ENCODE measurements at regions not wholly inside any gene's neighbourhood (a gene's known extent, or its start where the extent isn't known, plus 50 kb on each side); places are given as distances from the start of the nearest gene placed in this dataset.

DNA sequence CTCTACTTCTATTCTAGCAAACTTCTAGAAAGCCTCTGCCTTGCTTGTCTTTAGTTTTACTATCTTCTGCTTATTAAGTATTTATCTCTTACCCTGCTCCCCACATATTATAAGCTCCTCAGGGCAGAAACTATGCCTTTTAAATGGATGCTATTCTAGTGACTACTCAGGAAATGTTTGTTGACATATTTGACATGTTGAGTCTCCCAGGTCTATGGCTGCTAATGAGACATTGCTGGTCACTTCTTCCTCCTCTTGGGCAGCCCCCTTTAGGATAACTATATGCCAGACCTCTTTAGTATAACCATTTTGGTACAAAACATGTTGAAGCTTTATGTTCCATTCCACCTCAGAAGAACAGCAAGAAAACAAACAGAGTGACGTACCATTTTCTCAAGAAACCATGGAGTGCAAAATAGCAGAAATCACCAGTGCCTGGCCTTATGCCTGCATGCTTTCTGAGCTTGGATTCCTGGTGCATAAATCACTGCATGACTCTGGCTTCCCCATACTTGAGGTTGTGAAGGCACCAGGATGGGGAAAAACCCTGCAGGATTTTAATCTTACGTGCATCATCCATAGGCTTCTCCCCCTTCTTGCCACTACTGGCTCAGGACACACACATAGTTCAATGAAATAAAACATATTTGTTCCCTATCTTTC, 202.6 kb downstream of the TMX1 start:
- ATAC-seq, result no peak
- DNase-seq (ENCODE audit: low spot score), result no peak

DNA sequence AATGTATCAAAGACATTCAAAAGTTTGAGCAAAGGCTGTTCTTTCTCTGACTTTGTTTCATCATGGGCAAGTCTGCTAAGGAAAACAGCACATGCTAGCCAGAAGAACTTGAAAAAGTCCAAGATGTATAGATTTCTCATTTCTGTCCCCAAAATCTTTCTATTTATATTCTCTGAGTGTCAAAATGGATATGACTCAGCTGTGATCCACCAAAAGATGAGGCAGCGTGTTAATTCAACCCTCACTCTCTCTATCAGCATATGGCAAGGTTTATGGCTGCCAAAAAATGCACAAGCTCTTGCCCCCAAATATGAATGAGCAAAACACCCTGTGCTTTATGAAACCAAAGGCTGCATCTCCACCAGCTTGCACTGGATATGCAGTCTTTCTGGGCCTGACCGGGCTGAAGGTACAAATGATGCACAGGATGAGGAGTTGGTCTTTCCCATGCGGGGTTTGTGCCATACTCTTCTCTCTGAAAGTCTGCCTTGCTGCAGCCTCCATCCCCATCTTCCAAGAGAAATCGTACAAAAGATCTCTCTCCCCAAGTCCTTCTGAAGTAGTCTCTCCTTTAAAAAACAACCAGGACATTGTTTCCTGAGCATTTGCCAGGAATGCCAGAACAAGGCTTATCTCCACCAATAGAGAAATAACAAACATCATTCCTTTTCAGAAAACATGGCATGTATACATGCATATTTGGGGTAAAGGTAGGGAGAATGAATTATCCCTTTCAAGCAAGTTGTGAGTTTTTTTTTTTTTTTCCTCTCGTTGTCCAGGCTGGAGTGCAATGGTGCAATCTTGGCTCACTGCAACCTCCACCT, 203.4 kb downstream of the TMX1 start:
- ATAC-seq (no peak), DNase-seq (ENCODE audit: low spot score) (no peak)

DNA sequence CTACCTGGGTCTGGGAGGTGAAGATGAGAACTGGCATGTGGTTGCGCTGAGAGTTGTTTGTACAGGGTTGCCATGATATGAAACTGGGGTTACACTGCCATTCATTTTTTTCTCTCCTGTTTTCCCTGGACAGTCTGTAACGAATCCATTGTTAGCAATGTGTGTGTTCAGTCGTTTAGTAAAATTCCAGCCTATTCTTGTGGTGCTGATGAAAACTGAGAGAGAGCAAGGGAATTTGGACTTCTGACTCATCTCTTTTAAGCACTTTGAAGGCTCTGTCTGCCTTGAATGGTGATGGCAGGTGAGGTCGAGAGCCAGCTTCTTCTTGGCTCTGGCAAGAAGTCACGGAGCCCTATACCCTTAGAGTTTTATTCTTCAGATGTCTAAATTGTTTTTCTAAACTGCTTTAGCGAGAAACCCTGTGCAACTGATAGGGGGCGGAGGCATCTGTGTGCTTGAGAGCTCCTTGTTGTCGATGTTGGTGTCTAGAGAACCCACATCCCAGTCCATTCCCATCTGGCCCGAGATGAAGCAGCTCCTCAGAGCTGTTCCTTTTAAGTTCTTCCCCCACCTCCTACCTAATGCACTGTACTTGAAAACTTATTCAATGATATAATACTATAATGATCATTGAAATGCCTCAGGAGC, 204.4 kb downstream of the TMX1 start:
- ATAC-seq, result no peak
- DNase-seq (ENCODE audit: low spot score), result no peak

DNA sequence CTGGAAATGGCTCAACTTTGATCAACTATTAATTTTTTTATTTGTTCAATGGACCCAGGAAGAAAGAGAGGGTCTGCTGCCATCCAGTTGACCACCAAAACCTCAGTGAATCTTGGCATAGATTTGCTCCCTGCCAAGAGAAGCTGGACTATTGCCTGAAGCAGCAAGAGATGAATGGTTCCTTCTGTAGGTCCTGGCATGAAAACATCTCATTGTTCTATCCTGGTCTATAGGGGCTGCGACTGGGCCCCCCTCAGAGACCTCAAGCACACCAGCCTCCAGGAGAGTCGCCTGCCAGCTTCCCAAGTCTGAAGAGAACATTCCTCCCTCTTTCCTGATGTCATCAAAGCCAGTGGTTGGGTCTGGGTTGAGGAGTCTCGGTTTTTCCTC, 204.9 kb downstream of the TMX1 start:
- ATAC-seq, result no peak

DNA sequence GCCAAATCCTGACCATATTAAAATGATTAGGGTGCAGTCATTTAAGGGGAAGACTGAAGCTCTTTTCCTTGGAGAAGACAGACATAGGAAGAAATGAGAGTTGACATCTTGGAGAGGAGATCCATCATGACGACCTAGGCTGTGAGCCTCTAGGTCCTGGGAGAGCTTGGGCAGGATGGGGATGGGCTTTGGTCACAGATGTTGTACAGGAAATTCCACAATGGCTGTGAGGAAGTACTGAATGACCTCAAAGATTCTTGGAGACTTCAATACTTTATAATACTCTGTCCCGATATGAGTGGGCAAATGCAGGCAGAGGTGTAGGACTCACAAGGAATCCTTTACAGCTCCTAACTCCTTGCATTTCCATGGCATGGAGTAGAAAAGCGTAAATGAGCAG, 204.9 kb upstream of the FRMD6 start:
- DNase-seq (ENCODE audit: low spot score) (no peak), ATAC-seq (no peak)

More for the DNA sequence above, 204.9 kb downstream of the TMX1 start:
- DNase-seq (ENCODE audit: low spot score), result no peak

DNA sequence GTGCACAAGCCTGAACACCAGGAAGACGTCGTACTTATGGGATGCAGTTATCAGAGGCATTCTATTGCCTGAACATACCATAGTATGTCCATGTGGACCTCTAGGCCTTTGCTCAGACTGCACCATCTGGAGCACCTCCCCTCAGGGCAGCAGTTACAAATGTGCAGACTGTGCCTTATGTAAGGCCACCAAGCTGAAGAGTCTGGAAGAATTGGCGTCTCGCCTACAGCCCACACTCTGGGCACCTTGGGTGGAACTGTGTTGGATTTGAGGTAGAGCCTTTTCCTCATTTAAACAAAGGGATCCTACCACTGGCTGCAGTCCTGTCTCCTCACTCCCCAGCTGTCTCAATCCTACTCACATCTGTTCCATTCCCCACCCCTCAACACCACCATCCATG, 204.3 kb upstream of the FRMD6 start:
- no peak for DNase-seq (ENCODE audit: low spot score)
- ATAC-seq, result no peak

DNA sequence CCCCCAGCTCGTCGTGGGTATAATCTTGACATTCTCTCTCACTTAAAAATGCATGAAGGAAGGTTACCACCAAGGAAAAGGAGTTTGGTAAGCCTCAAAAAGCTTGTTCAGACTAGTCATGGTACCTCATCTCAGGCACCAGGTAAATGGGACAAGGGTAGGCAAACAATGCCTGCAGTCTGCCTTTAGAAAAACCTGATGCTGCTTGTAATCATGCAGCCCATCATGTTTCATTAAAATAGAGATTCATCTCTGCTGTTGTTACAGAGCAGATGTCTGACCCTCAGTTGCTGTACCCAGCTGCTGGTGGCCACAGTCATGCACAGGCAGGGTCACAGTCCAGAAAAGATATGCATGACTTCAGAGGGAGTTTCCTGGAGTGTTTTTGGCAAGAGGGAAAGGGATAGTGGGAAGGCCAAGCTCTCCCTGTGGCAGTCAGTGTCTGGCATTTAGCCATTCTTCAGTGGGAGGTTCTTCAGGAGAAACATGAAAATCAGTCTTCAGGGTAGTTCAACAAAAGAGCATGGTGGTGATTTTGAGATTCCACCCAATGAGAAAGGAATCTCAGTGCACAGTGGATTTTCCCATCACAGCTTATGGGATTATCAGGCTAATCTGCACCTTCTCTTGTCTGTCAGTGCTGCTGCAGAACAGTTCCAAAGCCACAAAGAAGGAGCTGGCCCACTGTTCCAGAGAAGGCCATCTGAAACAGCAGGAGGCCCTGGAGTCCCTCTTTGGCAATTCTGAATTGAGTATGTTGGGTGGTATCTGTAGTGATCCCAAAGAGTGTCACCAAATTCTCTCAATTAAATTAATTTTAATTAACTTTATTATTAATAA, 202.7 kb upstream of the FRMD6 start:
- peak; percentile 57 for DNase-seq (ENCODE audit: low spot score)
- ATAC-seq, result peak; percentile 97

DNA sequence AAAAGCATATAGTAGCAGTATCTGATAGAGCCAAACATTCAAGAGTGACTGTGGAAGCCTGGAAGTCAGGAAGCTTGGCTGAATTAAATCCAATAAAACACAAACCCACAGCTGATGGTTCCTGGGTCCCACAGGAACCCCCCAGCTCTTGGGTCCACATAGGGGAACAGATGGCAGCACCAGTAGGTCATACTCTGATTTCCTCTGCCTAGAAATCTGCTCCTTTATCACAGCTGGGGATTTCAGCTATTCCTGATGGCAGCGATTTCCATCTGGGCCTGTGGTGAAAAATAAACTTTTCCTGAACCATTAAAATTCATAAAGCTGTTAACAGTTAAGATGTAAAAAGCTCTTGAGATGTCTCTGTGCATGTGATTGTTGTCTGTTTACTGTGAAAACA, 202.0 kb upstream of the FRMD6 start:
- ATAC-seq (no peak), DNase-seq (ENCODE audit: low spot score) (no peak)

DNA sequence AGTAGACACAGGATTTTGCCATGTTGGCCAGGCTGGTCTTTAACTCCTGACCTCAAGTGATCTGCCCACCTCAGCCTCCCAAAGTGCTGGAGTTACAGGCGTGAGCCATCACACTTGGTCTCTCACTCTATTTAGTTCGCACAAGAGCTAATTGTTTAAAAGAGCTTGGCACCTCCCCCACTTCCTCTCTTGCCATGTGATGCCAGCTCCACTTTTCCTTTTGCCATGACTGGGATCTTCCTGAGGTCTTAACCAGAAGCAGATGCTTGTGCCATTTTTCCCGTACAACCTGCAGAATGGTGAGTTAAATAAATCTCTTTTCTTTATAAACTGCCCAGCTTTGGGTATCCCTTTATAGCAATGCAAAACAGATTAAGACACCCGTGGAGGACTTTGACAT, 200.1 kb upstream of the FRMD6 start:
- no peak for DNase-seq (ENCODE audit: low spot score)
- ATAC-seq, result no peak

DNA sequence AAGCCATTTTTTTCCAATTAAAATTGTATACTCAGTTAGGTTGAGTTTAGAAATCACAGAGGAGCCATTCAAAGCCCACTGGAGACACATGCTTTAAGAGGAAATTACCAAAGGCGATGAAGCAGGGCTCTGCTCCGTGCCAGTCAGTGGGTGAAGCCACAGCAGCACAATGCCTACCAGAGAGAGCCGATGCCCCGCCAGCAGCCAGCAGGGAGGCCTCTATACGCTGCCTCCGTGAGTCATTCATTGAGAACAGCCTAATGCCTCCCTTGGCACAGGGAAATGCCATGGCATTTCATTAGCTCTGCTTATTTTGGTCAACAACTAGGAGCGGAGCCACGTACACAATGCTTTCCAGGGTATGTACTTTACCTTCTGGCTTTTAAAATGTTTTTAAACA, 197.8 kb upstream of the FRMD6 start:
- no peak for ATAC-seq
- DNase-seq (ENCODE audit: low spot score), result no peak

DNA sequence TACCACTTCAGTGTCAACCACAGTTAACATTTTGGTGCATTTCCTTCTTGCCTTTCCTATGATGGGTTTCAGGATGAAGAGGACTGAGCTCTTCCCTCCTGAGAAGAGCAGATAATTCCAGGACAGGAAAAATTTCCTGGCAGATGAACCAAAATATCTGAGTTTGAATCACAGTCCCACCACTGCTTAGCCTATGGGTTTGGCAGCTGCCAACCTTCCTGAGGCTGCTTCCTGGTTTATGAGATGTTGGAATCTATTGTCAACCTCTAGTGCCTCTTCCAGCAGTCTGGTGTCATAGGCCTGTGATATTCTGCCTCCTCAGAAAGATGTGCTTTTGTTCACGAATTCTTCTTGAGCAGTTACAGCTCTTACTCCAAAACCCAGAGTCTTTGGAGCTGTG, 197.4 kb upstream of the FRMD6 start:
- no peak for DNase-seq (ENCODE audit: low spot score)
- no peak for ATAC-seq

DNA sequence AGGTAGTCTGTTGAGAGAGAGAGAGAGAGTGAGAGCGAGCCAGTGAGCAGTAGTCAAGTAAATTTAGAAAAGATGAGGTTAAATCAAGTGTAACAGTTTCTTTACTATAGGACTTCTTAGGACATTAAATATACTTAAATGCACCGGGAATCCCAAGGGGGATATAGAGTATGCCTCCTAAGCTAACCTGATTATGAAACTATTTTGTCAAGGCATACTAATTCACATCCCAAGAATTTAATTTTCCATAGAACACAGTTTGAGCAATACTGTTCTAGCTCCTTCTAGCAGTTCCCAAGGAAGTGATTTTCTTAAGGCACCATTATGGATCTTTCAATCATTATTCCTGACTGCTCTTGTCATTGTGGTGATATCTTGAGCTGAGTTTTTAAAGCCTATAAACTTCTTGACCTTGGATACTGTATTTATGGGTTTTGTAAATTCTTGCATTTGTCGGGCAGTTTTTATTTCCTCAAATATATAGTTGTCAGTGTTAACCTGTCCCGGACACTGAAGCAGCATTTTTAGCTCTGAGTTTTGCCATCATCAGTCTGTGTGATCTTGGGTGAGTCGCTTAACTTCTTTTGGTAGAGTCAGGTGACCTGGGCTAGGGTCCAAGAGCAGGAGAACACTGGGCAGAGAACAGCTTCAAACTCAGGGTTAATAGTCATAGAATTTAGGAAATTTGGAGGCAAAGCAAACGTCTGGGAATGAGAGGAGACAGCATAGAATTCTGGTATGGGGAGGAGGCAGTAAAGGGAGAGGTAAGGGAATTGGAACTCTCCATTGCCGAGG, 196.5 kb upstream of the FRMD6 start:
- ATAC-seq, result no peak
- no peak for DNase-seq (ENCODE audit: low spot score)

DNA sequence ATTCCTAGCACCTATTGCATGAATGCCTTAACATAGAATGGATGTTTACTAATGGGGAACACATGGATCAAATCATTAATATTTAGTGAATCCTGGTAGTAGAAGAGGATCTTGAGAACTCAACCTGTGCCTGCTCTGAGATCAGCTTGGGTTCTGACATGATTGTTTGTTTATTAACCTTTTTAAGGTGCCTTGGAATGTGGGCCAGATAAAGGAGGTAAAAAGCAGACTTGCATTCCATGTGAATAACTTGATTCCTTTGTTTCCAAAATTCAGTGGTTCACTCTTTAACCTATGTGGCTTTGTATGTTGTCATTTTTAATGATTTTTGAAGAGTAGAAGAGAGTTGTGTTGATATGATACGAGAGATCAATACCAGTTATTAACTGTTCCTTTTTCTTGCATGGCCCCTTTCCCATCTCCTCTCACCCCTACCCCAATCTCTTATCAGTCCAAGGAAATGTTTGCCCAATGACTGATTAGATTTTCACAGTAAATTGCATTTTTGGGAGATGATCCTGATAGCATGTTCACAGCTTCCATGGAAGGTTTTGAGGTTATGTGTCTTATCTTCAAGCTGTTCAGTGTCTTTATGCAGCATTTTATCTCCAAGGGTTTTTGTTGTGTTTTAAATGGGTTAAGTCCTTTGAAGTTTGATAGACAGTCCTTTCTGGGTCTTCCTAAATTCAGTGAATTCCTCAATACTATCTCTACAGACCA, 193.7 kb upstream of the FRMD6 start:
- DNase-seq (ENCODE audit: low spot score) (no peak), ATAC-seq (no peak)

DNA sequence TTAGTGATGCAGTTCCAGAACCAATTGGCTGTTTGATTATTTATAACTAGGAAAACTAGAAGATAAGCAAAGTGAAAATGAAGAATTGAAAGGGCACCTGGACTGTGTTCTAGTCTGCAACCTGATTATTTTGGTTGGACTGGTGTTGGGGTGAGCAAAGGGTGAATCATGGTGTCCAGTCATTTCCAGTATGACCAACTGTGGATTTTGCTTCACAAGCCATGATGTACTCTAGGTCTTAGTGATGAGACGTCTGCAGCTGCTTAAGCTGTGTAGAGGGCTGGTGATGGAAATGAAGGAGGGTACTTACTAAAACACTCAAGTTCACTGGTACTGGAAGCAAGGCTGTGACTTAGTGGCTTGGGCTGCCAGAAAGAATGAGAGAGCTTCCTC, 193.2 kb upstream of the FRMD6 start:
- DNase-seq (ENCODE audit: low spot score) (no peak), ATAC-seq (no peak)

DNA sequence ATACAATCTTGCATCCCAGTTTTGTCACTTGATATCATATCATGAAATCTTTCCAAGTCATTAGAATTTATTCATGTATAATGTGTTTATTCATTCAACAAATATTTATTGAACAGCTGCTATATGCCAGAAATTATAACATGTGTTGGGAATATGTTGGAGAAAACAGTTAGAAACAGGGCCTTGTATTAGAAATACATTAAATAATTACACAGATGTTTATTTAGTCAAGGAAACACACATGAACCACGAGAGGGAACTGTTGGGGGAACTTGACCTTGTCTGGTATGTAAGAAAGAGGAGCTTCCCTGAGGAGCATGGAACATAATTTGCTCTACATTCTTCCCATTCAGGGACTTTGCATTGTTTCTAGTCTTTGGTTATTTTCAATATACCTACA, 191.7 kb upstream of the FRMD6 start:
- ATAC-seq, result no peak
- no peak for DNase-seq (ENCODE audit: low spot score)

DNA sequence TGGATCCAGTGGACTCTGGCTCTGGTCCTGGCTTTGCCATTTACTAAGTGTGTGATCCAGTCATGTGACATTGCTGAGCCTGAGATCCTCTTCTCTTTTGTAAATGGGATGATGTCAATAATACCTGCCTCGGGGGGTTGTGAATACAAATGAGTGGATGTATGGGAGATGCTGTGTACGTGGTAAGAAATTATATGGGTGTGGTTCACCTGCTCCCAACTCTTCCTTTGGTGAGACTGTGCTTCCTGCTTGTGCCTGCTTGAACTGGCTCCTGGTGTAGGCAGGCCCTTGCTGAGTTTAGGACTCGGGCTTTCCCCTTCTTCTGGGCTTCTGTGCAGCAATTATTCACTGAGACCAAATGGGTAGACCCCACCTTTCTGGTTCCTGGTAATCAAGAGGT, 189.5 kb upstream of the FRMD6 start:
- ATAC-seq, result no peak
- DNase-seq (ENCODE audit: low spot score), result no peak

DNA sequence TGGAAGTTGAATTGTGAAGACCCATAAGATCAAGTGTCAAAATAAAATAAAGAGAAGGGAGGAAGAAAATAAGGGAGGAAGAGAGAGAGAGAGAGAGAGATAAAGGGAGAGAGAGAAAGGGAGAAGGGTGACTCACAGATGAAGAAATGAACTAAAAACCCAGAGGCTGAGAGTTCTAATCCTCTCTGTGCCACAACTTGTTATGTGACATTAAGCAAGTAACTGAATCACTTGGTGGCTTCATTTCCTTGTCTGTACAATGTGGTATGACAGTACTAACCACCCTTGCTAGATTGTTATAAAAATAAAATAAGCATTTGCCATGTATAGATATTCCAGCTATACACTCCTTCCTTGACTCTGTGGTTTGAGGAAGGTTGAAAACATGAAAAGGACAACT, 189.0 kb upstream of the FRMD6 start:
- no peak for DNase-seq (ENCODE audit: low spot score)
- no peak for ATAC-seq

DNA sequence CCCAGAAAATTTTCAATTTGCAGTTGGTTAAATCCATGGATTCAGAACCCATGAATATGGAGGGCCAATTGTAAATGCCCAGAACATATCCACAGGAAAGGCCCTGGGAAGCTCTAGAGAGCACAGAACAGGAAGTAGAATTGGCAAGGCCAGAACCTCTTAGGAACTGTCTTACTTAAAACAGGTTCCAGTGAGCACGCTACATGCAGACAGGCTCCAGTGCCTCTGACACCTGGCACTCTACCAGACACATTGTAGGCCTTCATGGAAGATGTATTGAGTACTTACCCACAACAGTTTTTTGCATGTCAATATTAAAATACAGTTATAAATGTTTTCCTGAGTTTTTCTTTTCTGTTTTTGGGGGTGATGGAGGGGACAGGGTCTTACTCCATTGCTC, 188.2 kb upstream of the FRMD6 start:
- DNase-seq (ENCODE audit: low spot score) (no peak), ATAC-seq (no peak)

DNA sequence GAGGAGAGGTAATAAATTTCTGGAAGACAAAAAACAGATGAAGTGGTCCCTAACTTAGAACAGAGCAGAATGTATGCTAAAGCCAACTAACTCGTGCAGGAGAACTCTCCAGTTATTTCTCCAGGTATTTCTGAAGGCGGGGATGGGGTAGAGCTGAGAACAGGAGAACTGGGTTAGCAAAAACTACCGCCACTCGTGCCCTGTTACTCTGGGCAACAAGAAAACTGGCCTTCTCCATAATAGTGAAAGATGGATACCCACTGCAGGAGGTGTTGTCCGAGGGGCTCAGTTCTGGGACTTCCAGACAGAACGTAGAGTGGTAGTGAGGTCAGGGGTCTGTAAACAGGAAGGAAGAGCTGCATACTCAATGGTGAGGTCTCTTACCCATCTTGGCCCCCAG, 187.3 kb upstream of the FRMD6 start:
- DNase-seq (ENCODE audit: low spot score), result no peak
- ATAC-seq, result no peak

DNA sequence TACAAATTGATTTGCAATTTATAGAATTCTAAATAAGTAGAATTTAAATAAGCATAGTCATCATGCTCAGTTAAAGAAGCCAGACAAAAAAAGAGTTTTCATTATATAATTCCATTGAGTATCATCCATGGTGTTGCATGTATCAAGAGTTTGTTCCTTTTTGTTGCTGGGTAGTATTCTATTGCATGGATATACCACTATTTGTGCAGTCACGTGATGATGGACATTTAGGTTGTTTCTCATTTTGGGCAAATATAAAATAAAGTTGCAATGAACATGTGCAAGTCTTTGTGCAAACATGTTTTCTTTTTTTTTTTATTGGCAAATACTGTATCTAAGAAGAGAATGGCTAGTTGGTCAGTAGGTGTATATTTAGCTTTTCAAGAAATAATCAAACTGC, 186.2 kb upstream of the FRMD6 start:
- DNase-seq (ENCODE audit: low spot score) (no peak), ATAC-seq (no peak)
